ENCODE measurements at regions not wholly inside any gene's neighbourhood (a gene's known extent, or its start where the extent isn't known, plus 50 kb on each side); places are given as distances from the start of the nearest gene placed in this dataset.

- TF ChIP-seq CTCF (IDR thresholded peaks at IDR 0.05; ENCODE audit: borderline replicate concordance, extremely low read depth, low read length, poor library complexity, severe bottlenecking) (no peak), EZH2 (IDR thresholded peaks at IDR 0.05; ENCODE audit: borderline replicate concordance, low read depth, low read length, severe bottlenecking) (no peak)
Observed at GRCh38 chr17:79294459-79295071, 219.9 kb downstream of the ENGASE start.

All from DND-41 (cell line).